Fibroblast of pulmonary artery (primary cell): ENCODE measurements at regions not wholly inside any gene's neighbourhood (a gene's known extent, or its start where the extent isn't known, plus 50 kb on each side); places are given as distances from the start of the nearest gene placed in this dataset.

Experiments
- DNase-seq: peaks from one replicate; pipeline ENCODE4 v3.0.0-alpha.2; 2010; ENCODE audit warnings: low read depth
- H3K4me3 ChIP-seq: replicated peaks from 2 replicates; pipeline ENCODE4 v1.5.1; 2011; ENCODE audit warnings: low read depth, mild to moderate bottlenecking, control low read depth, low read length, moderate library complexity
- TF ChIP-seq, protein P1 (sequence below): IDR thresholded peaks from 2 replicates; pipeline ENCODE4 v1.5.1; 2011; ENCODE audit warnings: mild to moderate bottlenecking, control low read depth, low read length, inconsistent platforms; ENCODE audit errors: missing control alignments

DNA sequence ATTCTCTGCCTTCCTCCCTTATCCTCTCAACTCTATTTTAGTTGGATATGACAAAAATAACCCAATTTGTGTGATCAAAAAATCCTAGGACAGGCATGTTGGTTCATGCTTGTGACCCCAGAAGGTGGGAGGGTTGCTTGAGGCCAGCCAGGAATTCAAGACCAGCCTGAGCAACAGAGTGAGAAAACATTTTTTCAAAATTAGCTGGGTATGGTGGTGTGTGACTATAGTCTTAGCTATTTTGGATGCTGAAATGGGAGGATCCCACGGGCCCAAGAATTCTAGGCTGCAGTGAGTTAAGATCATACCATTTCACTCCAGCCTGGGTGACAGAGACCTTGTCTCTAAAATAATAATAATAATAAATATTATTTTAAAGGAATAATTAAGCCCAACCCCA lies 1383.1 kb upstream of the ADGRL2 start:
- H3K4me3 ChIP-seq = no peak overlapping the region
- TF ChIP-seq, protein P1, sequence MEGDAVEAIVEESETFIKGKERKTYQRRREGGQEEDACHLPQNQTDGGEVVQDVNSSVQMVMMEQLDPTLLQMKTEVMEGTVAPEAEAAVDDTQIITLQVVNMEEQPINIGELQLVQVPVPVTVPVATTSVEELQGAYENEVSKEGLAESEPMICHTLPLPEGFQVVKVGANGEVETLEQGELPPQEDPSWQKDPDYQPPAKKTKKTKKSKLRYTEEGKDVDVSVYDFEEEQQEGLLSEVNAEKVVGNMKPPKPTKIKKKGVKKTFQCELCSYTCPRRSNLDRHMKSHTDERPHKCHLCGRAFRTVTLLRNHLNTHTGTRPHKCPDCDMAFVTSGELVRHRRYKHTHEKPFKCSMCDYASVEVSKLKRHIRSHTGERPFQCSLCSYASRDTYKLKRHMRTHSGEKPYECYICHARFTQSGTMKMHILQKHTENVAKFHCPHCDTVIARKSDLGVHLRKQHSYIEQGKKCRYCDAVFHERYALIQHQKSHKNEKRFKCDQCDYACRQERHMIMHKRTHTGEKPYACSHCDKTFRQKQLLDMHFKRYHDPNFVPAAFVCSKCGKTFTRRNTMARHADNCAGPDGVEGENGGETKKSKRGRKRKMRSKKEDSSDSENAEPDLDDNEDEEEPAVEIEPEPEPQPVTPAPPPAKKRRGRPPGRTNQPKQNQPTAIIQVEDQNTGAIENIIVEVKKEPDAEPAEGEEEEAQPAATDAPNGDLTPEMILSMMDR = no peak
- DNase-seq = peak; percentile 66

DNA sequence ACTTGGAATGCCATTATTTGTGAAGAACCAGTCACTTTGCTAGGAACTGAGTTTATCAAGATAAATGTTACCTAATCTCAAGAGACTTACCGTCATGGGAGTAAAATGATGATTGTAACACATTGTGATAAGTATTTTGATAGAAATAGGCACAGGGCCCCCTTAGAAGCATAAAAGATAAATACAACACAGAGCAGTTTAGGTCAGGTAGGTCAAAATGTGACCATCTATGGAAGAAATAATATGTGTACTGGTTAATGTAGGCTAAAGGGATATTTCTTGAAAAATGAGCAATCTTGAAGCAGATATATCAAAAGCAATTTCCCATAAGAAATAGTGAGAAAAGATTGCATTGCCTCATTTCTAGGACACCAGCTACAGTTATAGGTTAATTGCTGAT lies 1386.8 kb upstream of the ADGRL2 start:
- no peak overlapping the region for H3K4me3 ChIP-seq
- no peak for DNase-seq
- TF ChIP-seq, protein P1 = no peak

GRCh38 chr1:80410233-80410632 lies 1390.5 kb upstream of the ADGRL2 start:
- TF ChIP-seq, protein P1 = no peak
- DNase-seq = no peak
- H3K4me3 ChIP-seq = no peak overlapping the region

- no peak for DNase-seq
- TF ChIP-seq, protein P1 = no peak
Observed at GRCh38 chr1:80403471-80403893, 1397.0 kb upstream of the ADGRL4 start.

DNA sequence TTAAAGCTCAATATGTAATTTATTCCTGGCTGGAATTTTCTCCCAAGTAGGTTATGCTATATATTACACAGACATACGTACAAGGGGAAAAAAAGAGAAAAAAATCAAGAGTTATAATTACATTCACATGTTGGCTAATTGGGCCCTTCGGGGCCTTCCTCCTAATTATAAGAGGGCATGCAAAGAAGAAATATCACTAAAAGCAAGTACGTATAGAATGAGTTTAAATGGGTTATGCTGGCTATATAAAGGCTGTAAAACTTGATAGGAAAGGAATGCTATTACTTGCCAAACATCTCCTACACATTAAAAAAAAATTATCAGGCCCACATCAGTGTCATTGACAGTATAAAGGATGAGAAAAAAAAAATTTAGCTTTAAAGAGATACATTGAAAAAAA lies 1396.1 kb upstream of the ADGRL4 start:
- no peak for DNase-seq
- no peak overlapping the region for H3K4me3 ChIP-seq
- TF ChIP-seq, protein P1 = no peak

More at GRCh38 chr1:80403471-80403893, 1397.0 kb upstream of the ADGRL4 start:
- no peak overlapping the region for H3K4me3 ChIP-seq

- TF ChIP-seq, protein P1 = no peak
- no peak for DNase-seq
- no peak overlapping the region for H3K4me3 ChIP-seq
Observed at GRCh38 chr1:80401757-80402156, 1395.2 kb upstream of the ADGRL4 start.

DNA sequence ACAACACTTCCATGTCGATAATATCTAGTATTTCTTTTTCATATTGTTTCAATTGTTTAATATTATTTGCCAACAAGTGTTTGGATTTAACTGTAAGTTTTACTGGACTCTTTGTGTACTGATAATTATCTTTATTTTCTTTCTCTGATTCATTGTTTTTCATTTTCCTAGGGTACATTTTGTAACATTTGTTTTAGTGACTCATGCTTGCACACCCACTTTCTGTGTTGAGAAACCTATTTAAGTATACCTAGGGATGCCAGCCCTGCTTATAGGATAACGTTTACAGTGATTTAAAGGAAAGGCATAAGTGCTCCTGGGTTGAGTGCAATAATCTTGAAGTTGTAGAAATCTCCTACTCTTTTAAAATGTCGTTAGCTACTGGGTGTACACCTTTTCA lies 1386.0 kb upstream of the ADGRL4 start:
- no peak overlapping the region for H3K4me3 ChIP-seq
- TF ChIP-seq, protein P1 = no peak
- peak; percentile 72 for DNase-seq
